Peyer's patch (tissue), 4 donors: ENCODE measurements at regions not wholly inside any gene's neighbourhood (a gene's known extent, or its start where the extent isn't known, plus 50 kb on each side); places are given as distances from the start of the nearest gene placed in this dataset.

ENCODE experiments used
- POLR2A ChIP-seq, 2 donors: fragments of 450-650 bp; IDR thresholded peaks; one replicate each; pipeline ENCODE4 v1.5.1; 2017; ENCODE audit warnings: antibody characterized with exemption in 2 of 2, mild to moderate bottlenecking in 2 of 2, moderate library complexity in 2 of 2
- TF ChIP-seq, protein P1 (sequence below), 6 experiments: fragments of 450-650 bp in 4 of 6; fragments of 200-600 bp in 2 of 6; sonication (generic) in 1 of 6; IDR thresholded peaks; one replicate each; pipeline ENCODE4 v1.5.1; 2017 to 2019; ENCODE audit warnings: antibody characterized with exemption in 6 of 6, mild to moderate bottlenecking in 3 of 6, moderate library complexity in 1 of 6

DNA sequence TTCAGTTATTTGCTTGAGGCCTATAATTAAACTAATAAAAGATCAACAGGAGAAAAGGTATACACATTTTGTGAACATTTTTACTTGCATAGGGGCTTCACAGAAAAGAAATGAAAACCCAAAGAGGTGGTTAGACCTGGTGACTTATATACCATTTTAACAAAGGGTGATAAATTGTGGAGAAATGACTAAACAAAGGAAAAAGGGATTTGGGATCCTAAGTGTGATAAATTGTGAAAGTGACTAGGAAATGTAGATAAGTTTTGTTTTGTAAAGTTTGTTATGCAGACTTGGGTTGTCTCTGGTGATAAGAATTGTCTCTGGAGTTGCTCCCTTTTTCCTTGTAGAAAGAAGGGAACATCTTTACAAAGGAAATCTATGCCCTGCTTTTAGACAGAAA lies 86.1 kb upstream of the ZNF608 start:
- TF ChIP-seq, protein P1, sequence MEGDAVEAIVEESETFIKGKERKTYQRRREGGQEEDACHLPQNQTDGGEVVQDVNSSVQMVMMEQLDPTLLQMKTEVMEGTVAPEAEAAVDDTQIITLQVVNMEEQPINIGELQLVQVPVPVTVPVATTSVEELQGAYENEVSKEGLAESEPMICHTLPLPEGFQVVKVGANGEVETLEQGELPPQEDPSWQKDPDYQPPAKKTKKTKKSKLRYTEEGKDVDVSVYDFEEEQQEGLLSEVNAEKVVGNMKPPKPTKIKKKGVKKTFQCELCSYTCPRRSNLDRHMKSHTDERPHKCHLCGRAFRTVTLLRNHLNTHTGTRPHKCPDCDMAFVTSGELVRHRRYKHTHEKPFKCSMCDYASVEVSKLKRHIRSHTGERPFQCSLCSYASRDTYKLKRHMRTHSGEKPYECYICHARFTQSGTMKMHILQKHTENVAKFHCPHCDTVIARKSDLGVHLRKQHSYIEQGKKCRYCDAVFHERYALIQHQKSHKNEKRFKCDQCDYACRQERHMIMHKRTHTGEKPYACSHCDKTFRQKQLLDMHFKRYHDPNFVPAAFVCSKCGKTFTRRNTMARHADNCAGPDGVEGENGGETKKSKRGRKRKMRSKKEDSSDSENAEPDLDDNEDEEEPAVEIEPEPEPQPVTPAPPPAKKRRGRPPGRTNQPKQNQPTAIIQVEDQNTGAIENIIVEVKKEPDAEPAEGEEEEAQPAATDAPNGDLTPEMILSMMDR (IDR thresholded peaks at IDR 0.05), result no peak
- no peak for TF ChIP-seq POLR2A (IDR thresholded peaks at IDR 0.05)
